ENCODE measurements at regions not wholly inside any gene's neighbourhood (a gene's known extent, or its start where the extent isn't known, plus 50 kb on each side); places are given as distances from the start of the nearest gene placed in this dataset.

- Histone ChIP-seq H3F3A (replicated peaks; ENCODE audit: insufficient read depth) (no peaks in the 10 kb centered on the region), H3K4me1 (ENCODE audit: control insufficient read depth in 1 of 2, insufficient read depth in 2 of 2, low read depth in 1 of 2, low read length in 1 of 2) (no peaks in the 10 kb centered on the region), H3K9me2 (no peaks in the 10 kb centered on the region), H3K27ac (ENCODE audit: low read depth in 2 of 2, low read length in 1 of 2) (no peak overlapping the region), H4K20me1 (ENCODE audit: insufficient read depth) (no peaks in the 10 kb centered on the region), H3K4me2 (no peak overlapping the region), H3K9me3 (no peaks in the 10 kb centered on the region), H3K79me2 (ENCODE audit: insufficient read depth) (no peaks in the 10 kb centered on the region), H3K27me3 (ENCODE audit: insufficient read depth) (no peaks in the 10 kb centered on the region), H3K9ac (no peak overlapping the region), H3K4me3 (ENCODE audit: low read depth in 2 of 2, low read length in 1 of 2) (no peak overlapping the region), H2AFZ (ENCODE audit: low read depth) (no peak overlapping the region), H3K36me3 (replicated peaks in 1 of 2; ENCODE audit: control insufficient read depth in 1 of 2, insufficient read depth in 2 of 2, low read length in 1 of 2) (no peaks in the 10 kb centered on the region)
- ChIA-PET POLR2A (no interaction called here), CTCF (no interaction called here)
- WGBS (ENCODE audit: low lambda C conversion rate) = 26% methylated on average over 3 of the region's 17 CpGs
- TF ChIP-seq USF1 (IDR thresholded peaks at IDR 0.05; ENCODE audit: borderline replicate concordance, low read depth) = no peak
- TF ChIP-seq MEF2A (IDR thresholded peaks at IDR 0.05; ENCODE audit: borderline replicate concordance, low read depth) = no peak
- TF ChIP-seq EP300 (IDR thresholded peaks at IDR 0.05; ENCODE audit: borderline replicate concordance in 1 of 2, low read depth in 1 of 2, low read length in 1 of 2) = no peak
- TF ChIP-seq MAX (IDR thresholded peaks at IDR 0.05; ENCODE audit: low read depth) = no peak
- TF ChIP-seq TEAD4 (IDR thresholded peaks at IDR 0.05; ENCODE audit: borderline replicate concordance, insufficient read depth) = no peak
- TF ChIP-seq REST (IDR thresholded peaks at IDR 0.05; ENCODE audit: low read depth, low read length) = no peak
- TF ChIP-seq USF2 (IDR thresholded peaks at IDR 0.05; ENCODE audit: borderline replicate concordance, low read depth, low read length) = no peak
- no peak for TF ChIP-seq FOXM1 (IDR thresholded peaks at IDR 0.05; ENCODE audit: low read depth)
- TF ChIP-seq GABPA (IDR thresholded peaks at IDR 0.05; ENCODE audit: low read depth) = no peak
- TF ChIP-seq RAD21 (IDR thresholded peaks at IDR 0.05; ENCODE audit: low read length) = no peak
- TF ChIP-seq ZBTB33 (IDR thresholded peaks at IDR 0.05; ENCODE audit: borderline replicate concordance, low read depth) = no peak
- no peak for TF ChIP-seq YY1 (IDR thresholded peaks at IDR 0.05; ENCODE audit: low read depth)
- TF ChIP-seq RFX5 (IDR thresholded peaks at IDR 0.05; ENCODE audit: low read length) = no peak
- no peak for TF ChIP-seq POLR2AphosphoS5 (IDR thresholded peaks at IDR 0.05; ENCODE audit: low read depth, low read length)
- no peak for TF ChIP-seq SIN3A (IDR thresholded peaks at IDR 0.05; ENCODE audit: borderline replicate concordance, low read depth, low read length)
- no peak for TF ChIP-seq FOSL2 (IDR thresholded peaks at IDR 0.05; ENCODE audit: borderline replicate concordance, low read depth)
- TF ChIP-seq GATA2 (CRISPR knock-in tag; IDR thresholded peaks at IDR 0.05) = no peak
- TF ChIP-seq NRF1 (IDR thresholded peaks at IDR 0.05; ENCODE audit: low read depth, low read length) = no peak
- no peak for TF ChIP-seq PBX3 (IDR thresholded peaks at IDR 0.05)
- no peak for DNase-seq
These were observed 226.7 kb downstream of the SNRPN start for GRCh38 chr15:25181293-25182097.
